Uterus (tissue), 3 donors: ENCODE measurements at regions not wholly inside any gene's neighbourhood (a gene's known extent, or its start where the extent isn't known, plus 50 kb on each side); places are given as distances from the start of the nearest gene placed in this dataset.

Experiments used
- DNase-seq, 2 donors: peaks; one replicate each; pipeline ENCODE4 v3.0.0-alpha.2; 2019 to 2020
- H3K27ac ChIP-seq, 2 donors: fragments of 200-600 bp; sonication (generic); 1 replicate in 1 of 2; 2 replicates in 1 of 2; pipeline ENCODE4 v1.5.1; 2016 to 2018
- H3K27me3 ChIP-seq, 2 donors: fragments of 200-600 bp; sonication (generic); one replicate each; pipeline ENCODE4 v1.5.1; 2018 to 2019; ENCODE audit warnings: control low read depth in 1 of 2
- H3K36me3 ChIP-seq, 2 donors: fragments of 200-600 bp; sonication (generic); one replicate each; pipeline ENCODE4 v1.5.1; 2019; ENCODE audit warnings: control low read depth in 1 of 2
- H3K4me1 ChIP-seq, 2 donors: fragments of 200-600 bp; sonication (generic); one replicate each; pipeline ENCODE4 v1.5.1; 2018 to 2019; ENCODE audit warnings: control low read depth in 1 of 2
- H3K4me3 ChIP-seq, 2 donors: fragments of 200-600 bp; sonication (generic); 1 replicate in 1 of 2; 2 replicates in 1 of 2; pipeline ENCODE4 v1.5.1; 2018 to 2019; ENCODE audit warnings: mild to moderate bottlenecking in 1 of 2
- H3K9me3 ChIP-seq, 2 donors: fragments of 200-600 bp; sonication (generic); one replicate each; pipeline ENCODE4 v1.5.1; 2019; ENCODE audit warnings: control low read depth in 1 of 2
- POLR2A ChIP-seq, 2 donors: fragments of 450-650 bp; IDR thresholded peaks; one replicate each; pipeline ENCODE4 v1.6.1; 2016; ENCODE audit warnings: antibody characterized with exemption in 2 of 2, mild to moderate bottlenecking in 1 of 2, moderate library complexity in 1 of 2
- intact Hi-C: fragments of 100-400 bp; cut with DNase I; formaldehyde crosslinking; loops from one replicate; pipeline ENCODE4 v1.15.1; 2023; ENCODE audit warnings: low total_unique reads
- TF ChIP-seq, protein P1 (sequence below), 4 experiments: fragments of 200-600 bp in 2 of 4; fragments of 450-650 bp in 2 of 4; sonication (generic) in 2 of 4; IDR thresholded peaks; one replicate each; pipeline ENCODE4 v1.5.1; 2016 to 2019; ENCODE audit warnings: antibody characterized with exemption in 4 of 4, mild to moderate bottlenecking in 2 of 4, moderate library complexity in 1 of 4
- donor health status: DM: yes; HTN: yes; CAD: no.

DNA sequence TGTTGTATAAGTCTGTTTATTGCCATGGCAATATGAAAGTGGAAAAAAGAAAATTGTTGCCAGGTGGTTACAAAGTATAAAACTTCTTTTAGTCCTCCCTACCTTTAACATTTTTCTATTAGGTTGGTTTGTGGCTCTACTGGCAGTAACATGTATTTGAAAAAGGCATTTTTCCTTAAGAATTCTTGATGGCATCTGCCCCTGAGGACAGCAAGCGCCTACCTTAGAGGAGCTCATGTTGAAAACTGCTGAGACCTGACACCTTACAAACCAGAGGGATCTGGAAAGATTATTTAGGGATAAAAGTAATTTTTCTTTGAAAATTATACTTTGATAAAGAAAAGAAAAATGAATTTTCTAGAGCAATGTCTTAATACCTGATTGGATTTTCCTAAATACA, 208.1 kb downstream of the CAVIN4 start:
- TF ChIP-seq, protein P1, sequence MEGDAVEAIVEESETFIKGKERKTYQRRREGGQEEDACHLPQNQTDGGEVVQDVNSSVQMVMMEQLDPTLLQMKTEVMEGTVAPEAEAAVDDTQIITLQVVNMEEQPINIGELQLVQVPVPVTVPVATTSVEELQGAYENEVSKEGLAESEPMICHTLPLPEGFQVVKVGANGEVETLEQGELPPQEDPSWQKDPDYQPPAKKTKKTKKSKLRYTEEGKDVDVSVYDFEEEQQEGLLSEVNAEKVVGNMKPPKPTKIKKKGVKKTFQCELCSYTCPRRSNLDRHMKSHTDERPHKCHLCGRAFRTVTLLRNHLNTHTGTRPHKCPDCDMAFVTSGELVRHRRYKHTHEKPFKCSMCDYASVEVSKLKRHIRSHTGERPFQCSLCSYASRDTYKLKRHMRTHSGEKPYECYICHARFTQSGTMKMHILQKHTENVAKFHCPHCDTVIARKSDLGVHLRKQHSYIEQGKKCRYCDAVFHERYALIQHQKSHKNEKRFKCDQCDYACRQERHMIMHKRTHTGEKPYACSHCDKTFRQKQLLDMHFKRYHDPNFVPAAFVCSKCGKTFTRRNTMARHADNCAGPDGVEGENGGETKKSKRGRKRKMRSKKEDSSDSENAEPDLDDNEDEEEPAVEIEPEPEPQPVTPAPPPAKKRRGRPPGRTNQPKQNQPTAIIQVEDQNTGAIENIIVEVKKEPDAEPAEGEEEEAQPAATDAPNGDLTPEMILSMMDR (IDR thresholded peaks at IDR 0.05): no peak
- no peak for TF ChIP-seq POLR2A (IDR thresholded peaks at IDR 0.05)
- H3K4me1 ChIP-seq: no peaks in the 10 kb centered on the region
- no peak for DNase-seq
- H3K36me3 ChIP-seq: no peaks in the 10 kb centered on the region
- H3K27me3 ChIP-seq: no peaks in the 10 kb centered on the region
- no peak overlapping the region for H3K4me3 ChIP-seq
- intact Hi-C loops: no loop called here
- H3K9me3 ChIP-seq: no peaks in the 10 kb centered on the region
- no peak overlapping the region for H3K27ac ChIP-seq

GRCh38 chr9:100794738-100795269, 216.9 kb downstream of the CAVIN4 start:
- Histone ChIP-seq H3K9me3 (no peaks in the 10 kb centered on the region), H3K4me1 (no peaks in the 10 kb centered on the region), H3K36me3 (no peaks in the 10 kb centered on the region), H3K27ac (no peak overlapping the region), H3K27me3 (no peaks in the 10 kb centered on the region), H3K4me3 (no peak overlapping the region)
- TF ChIP-seq, protein P1 (IDR thresholded peaks at IDR 0.05): no peak
- no peak for TF ChIP-seq POLR2A (IDR thresholded peaks at IDR 0.05)
- intact Hi-C loops: no loop called here
- DNase-seq: no peak

- Histone ChIP-seq H3K4me3 (no peak overlapping the region), H3K9me3 (no peaks in the 10 kb centered on the region), H3K27me3 (no peaks in the 10 kb centered on the region), H3K36me3 (no peaks in the 10 kb centered on the region), H3K4me1 (no peaks in the 10 kb centered on the region), H3K27ac (no peak overlapping the region)
- DNase-seq: no peak
- intact Hi-C loops: no loop called here
- TF ChIP-seq, protein P1 (IDR thresholded peaks at IDR 0.05): no peak
- no peak for TF ChIP-seq POLR2A (IDR thresholded peaks at IDR 0.05)
These were observed 224.6 kb upstream of the PLPPR1 start for GRCh38 chr9:100803956-100804355.

DNA sequence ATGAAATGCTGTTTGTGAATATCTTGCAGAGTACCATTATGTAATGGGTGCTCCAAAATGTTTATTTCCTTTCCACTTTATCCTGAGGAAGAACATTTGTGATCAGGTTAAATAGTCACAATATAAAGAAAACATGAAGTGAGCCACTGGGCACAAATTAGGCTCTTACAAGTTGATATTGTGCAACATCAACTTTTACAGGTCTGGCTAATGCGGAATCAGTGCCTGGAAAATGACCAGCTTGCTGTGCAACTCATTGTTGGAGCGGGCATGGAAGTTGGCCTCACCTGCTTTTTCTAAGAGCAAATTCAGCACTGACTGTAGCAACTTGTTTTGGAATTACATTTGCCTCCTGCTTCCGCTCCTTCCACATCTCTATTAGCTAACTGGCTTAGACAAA, 216.9 kb upstream of the PLPPR1 start:
- H3K4me1 ChIP-seq: no peaks in the 10 kb centered on the region
- intact Hi-C loops: no loop called here
- H3K27me3 ChIP-seq: no peaks in the 10 kb centered on the region
- no peaks in the 10 kb centered on the region for H3K36me3 ChIP-seq
- H3K27ac ChIP-seq: no peak overlapping the region
- no peak overlapping the region for H3K4me3 ChIP-seq
- TF ChIP-seq POLR2A (IDR thresholded peaks at IDR 0.05): no peak
- TF ChIP-seq, protein P1 (IDR thresholded peaks at IDR 0.05): no peak
- no peak for DNase-seq
- H3K9me3 ChIP-seq: no peaks in the 10 kb centered on the region

DNA sequence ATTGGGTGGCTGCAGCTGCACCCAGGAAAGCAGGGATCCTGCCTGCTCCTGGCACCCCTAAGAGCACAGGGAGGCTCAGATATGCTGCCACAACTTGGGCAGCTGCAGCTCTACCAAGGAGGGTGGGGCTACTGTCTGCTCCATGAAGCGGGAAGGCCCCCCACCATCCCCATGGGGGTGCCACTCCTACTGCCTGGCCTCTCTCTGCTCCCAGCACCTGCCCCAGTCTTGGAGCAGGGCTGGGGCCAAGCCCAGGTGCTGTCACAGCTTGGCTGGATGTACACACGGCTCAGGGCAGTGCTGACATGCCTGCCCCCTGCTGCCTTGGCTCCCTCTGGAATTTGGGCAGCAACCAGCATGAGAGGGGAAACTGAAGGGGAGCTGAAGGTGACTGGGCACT, 214.7 kb upstream of the PLPPR1 start:
- Histone ChIP-seq H3K4me1 (no peaks in the 10 kb centered on the region), H3K27ac (no peak overlapping the region), H3K27me3 (no peaks in the 10 kb centered on the region), H3K9me3 (no peaks in the 10 kb centered on the region), H3K4me3 (no peak overlapping the region), H3K36me3 (no peaks in the 10 kb centered on the region)
- TF ChIP-seq, protein P1 (IDR thresholded peaks at IDR 0.05): no peak
- TF ChIP-seq POLR2A (IDR thresholded peaks at IDR 0.05): no peak
- intact Hi-C loops: no loop called here
- DNase-seq: no peak
